ENCODE measurements at regions not wholly inside any gene's neighbourhood (a gene's known extent, or its start where the extent isn't known, plus 50 kb on each side); places are given as distances from the start of the nearest gene placed in this dataset.

DNA sequence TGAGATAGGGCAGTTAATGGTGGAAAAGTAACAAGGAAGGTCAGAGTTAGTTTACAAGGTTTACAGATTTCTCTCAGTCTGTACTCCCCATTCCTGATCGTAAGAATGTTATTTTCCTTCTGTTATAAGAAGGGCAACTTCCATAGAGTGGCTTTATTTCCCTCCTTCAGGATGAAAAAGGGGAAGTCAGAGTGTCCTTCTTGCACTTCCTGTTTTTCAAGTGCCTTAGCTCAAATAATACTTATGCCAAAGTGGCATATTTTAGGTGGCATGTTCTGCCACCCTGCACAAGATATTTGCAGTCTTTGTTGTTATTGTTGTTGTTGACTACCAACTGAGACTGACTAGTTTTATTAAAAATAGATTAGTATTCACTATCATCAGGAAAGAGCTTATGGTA, 730.7 kb upstream of the ADGRL4 start:
- TF ChIP-seq, protein P1, sequence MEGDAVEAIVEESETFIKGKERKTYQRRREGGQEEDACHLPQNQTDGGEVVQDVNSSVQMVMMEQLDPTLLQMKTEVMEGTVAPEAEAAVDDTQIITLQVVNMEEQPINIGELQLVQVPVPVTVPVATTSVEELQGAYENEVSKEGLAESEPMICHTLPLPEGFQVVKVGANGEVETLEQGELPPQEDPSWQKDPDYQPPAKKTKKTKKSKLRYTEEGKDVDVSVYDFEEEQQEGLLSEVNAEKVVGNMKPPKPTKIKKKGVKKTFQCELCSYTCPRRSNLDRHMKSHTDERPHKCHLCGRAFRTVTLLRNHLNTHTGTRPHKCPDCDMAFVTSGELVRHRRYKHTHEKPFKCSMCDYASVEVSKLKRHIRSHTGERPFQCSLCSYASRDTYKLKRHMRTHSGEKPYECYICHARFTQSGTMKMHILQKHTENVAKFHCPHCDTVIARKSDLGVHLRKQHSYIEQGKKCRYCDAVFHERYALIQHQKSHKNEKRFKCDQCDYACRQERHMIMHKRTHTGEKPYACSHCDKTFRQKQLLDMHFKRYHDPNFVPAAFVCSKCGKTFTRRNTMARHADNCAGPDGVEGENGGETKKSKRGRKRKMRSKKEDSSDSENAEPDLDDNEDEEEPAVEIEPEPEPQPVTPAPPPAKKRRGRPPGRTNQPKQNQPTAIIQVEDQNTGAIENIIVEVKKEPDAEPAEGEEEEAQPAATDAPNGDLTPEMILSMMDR (IDR thresholded peaks at IDR 0.05) = no peak
- TF ChIP-seq POLR2A (IDR thresholded peaks at IDR 0.05) = no peak
- WGBS, 4 donors = 55 to 79% (median 70%) methylated on average over 1 of the region's 1 CpG

DNA sequence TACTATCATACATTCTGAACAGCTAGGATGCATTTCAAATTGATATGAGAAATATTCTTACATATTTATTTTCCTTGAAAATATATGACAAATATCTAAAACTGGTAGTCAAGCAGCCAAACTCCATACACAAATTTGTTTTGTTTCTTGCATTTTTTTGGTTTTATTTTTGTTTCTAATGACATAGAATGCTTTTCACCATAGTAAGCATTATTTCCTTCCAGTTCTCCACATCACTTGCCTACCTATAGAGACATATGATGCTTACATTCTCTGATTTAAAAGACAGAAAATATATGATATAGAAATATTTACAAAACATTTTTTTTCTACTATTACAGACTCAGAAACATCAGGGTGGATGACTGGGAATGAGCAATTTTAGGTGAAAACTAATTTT, 726.4 kb upstream of the ADGRL4 start:
- DNase-seq = no peak
- Histone ChIP-seq H3K27me3 (no peaks in the 10 kb centered on the region), H3K36me3 (replicated peaks in 1 of 2) (no peaks in the 10 kb centered on the region), H3K4me1 (replicated peaks in 1 of 2) (no peaks in the 10 kb centered on the region), H3K9me3 (replicated peaks in 1 of 3) (no peaks in the 10 kb centered on the region), H3K27ac (no peak overlapping the region), H3K4me3 (no peak overlapping the region)
- intact Hi-C loops (cut with DNase I) = no loop called here
- no peak for TF ChIP-seq POLR2A (IDR thresholded peaks at IDR 0.05)
- TF ChIP-seq, protein P1 (IDR thresholded peaks at IDR 0.05) = no peak

More for the DNA sequence above, 730.7 kb upstream of the ADGRL4 start:
- Histone ChIP-seq H3K27ac (no peak overlapping the region), H3K9me3 (replicated peaks in 1 of 3) (peaks cover 0 to 3% (median 0%) of the 10 kb centered on the region in 3 donors), H3K36me3 (replicated peaks in 1 of 2) (no peaks in the 10 kb centered on the region), H3K27me3 (no peaks in the 10 kb centered on the region), H3K4me1 (replicated peaks in 1 of 2) (no peaks in the 10 kb centered on the region), H3K4me3 (no peak overlapping the region)
- intact Hi-C loops (cut with DNase I) = no loop called here
- no peak for DNase-seq

DNA sequence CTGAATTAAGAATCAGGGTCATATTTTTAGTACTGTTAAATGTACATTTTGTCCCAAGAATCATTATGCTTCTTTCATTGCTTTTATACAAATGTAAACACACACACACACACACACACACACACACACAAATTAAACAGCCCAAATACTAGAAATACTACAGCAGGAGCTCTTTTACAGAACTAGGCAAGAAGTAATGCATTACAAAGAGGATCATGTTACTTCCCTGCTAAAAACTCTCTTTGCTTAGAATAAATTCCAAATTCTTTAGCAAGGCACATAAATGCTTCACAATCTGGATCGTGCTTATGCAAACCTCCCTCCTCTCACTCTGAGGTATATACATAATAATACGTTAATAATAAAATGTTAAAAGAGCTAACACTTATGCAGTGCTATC, 720.4 kb upstream of the ADGRL4 start:
- H3K4me3 ChIP-seq = no peak overlapping the region
- no peaks in the 10 kb centered on the region for H3K9me3 ChIP-seq (replicated peaks in 1 of 3)
- DNase-seq = no peak
- TF ChIP-seq POLR2A (IDR thresholded peaks at IDR 0.05) = no peak
- TF ChIP-seq, protein P1 (IDR thresholded peaks at IDR 0.05) = no peak
- no peaks in the 10 kb centered on the region for H3K4me1 ChIP-seq (replicated peaks in 1 of 2)
- no peaks in the 10 kb centered on the region for H3K36me3 ChIP-seq (replicated peaks in 1 of 2)
- H3K27me3 ChIP-seq = no peaks in the 10 kb centered on the region
- H3K27ac ChIP-seq = no peak overlapping the region
- intact Hi-C loops (cut with DNase I) = no loop called here
- 49 to 65% (median 60%) methylated on average over 2 of the region's 2 CpGs for WGBS, 4 donors

DNA sequence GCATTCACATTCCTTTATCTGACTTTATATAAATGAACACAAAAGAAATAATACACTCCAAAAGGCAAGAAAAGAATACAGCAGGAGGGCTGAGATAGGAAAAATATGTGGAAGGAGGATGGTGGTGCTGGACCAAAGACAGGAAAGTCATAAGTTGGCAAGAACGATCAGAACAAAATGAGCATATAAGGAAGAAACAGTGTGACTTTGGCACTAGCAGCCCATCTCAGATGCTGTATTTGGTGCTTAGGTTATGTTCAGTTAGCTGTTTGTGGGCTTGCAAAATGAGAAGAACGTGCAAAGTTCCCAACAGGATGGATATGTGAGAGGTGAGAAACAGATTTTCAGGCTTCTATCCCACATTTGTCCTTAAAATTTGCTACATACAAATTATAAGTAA, 719.8 kb upstream of the ADGRL4 start:
- no peaks in the 10 kb centered on the region for H3K9me3 ChIP-seq (replicated peaks in 1 of 3)
- intact Hi-C loops (cut with DNase I) = no loop called here
- H3K4me1 ChIP-seq (replicated peaks in 1 of 2) = no peaks in the 10 kb centered on the region
- no peaks in the 10 kb centered on the region for H3K27me3 ChIP-seq
- H3K4me3 ChIP-seq = no peak overlapping the region
- H3K27ac ChIP-seq = no peak overlapping the region
- DNase-seq = no peak
- no peak for TF ChIP-seq POLR2A (IDR thresholded peaks at IDR 0.05)
- TF ChIP-seq, protein P1 (IDR thresholded peaks at IDR 0.05) = no peak
- WGBS, 4 donors = 46 to 57% (median 50%) methylated on average over 2 of the region's 2 CpGs
- H3K36me3 ChIP-seq (replicated peaks in 1 of 2) = no peaks in the 10 kb centered on the region

Data from adrenal gland (tissue), 9 donors.